ENCODE measurements at regions not wholly inside any gene's neighbourhood (a gene's known extent, or its start where the extent isn't known, plus 50 kb on each side); places are given as distances from the start of the nearest gene placed in this dataset.

GRCh38 chr5:3843706-3844105 lies 248.1 kb downstream of the IRX1 start:
- TF ChIP-seq POLR2AphosphoS5 (IDR thresholded peaks at IDR 0.05; ENCODE audit: low read depth) = no peak
- no peak for TF ChIP-seq CTCF (IDR thresholded peaks at IDR 0.05; ENCODE audit: insufficient read depth, low read length)
- TF ChIP-seq GABPA (IDR thresholded peaks at IDR 0.05; ENCODE audit: low read depth) = no peak
- no peak overlapping the region for H3K4me3 ChIP-seq (replicated peaks; ENCODE audit: insufficient read depth, low read length)
- no peak for DNase-seq (ENCODE audit: low read depth in 1 of 2, low spot score in 1 of 2)
- no peak overlapping the region for H3K27ac ChIP-seq (replicated peaks)
- H3K27me3 ChIP-seq (ENCODE audit: insufficient read depth, poor library complexity, severe bottlenecking) = no peaks in the 10 kb centered on the region

GRCh38 chr5:3844266-3844665 lies 248.6 kb downstream of the IRX1 start:
- Histone ChIP-seq H3K4me3 (replicated peaks; ENCODE audit: insufficient read depth, low read length) (no peak overlapping the region), H3K27me3 (ENCODE audit: insufficient read depth, poor library complexity, severe bottlenecking) (no peaks in the 10 kb centered on the region), H3K27ac (replicated peaks) (no peak overlapping the region)
- DNase-seq (ENCODE audit: low read depth in 1 of 2, low spot score in 1 of 2) = no peak
- no peak for TF ChIP-seq POLR2AphosphoS5 (IDR thresholded peaks at IDR 0.05; ENCODE audit: low read depth)
- no peak for TF ChIP-seq SPI1 (IDR thresholded peaks at IDR 0.05; ENCODE audit: borderline replicate concordance, low read depth)
- TF ChIP-seq CTCF (IDR thresholded peaks at IDR 0.05; ENCODE audit: insufficient read depth, low read length) = no peak
- no peak for TF ChIP-seq GABPA (IDR thresholded peaks at IDR 0.05; ENCODE audit: low read depth)

- H3K27me3 ChIP-seq (ENCODE audit: insufficient read depth, poor library complexity, severe bottlenecking) = no peaks in the 10 kb centered on the region
- no peak for DNase-seq (ENCODE audit: low read depth in 1 of 2, low spot score in 1 of 2)
- TF ChIP-seq REST (IDR thresholded peaks at IDR 0.05; ENCODE audit: insufficient replicate concordance, low read depth) (no peak), POLR2AphosphoS5 (IDR thresholded peaks at IDR 0.05; ENCODE audit: low read depth) (no peak), CTCF (IDR thresholded peaks at IDR 0.05; ENCODE audit: insufficient read depth, low read length) (no peak), SPI1 (IDR thresholded peaks at IDR 0.05; ENCODE audit: borderline replicate concordance, low read depth) (no peak), GABPA (IDR thresholded peaks at IDR 0.05; ENCODE audit: low read depth) (no peak)
- no peak overlapping the region for H3K4me3 ChIP-seq (replicated peaks; ENCODE audit: insufficient read depth, low read length)
- no peak overlapping the region for H3K27ac ChIP-seq (replicated peaks)
Observed at GRCh38 chr5:3845230-3845629, 249.6 kb downstream of the IRX1 start.

GRCh38 chr5:3852161-3852916 lies 256.7 kb downstream of the IRX1 start:
- Histone ChIP-seq H3K27me3 (ENCODE audit: insufficient read depth, poor library complexity, severe bottlenecking) (no peaks in the 10 kb centered on the region), H3K4me3 (replicated peaks; ENCODE audit: insufficient read depth, low read length) (no peak overlapping the region), H3K27ac (replicated peaks) (no peak overlapping the region)
- no peak for DNase-seq (ENCODE audit: low read depth in 1 of 2, low spot score in 1 of 2)
- TF ChIP-seq POLR2AphosphoS5 (IDR thresholded peaks at IDR 0.05; ENCODE audit: low read depth) = no peak
- no peak for TF ChIP-seq REST (IDR thresholded peaks at IDR 0.05; ENCODE audit: insufficient replicate concordance, low read depth)
- no peak for TF ChIP-seq CTCF (IDR thresholded peaks at IDR 0.05; ENCODE audit: insufficient read depth, low read length)
- TF ChIP-seq SPI1 (IDR thresholded peaks at IDR 0.05; ENCODE audit: borderline replicate concordance, low read depth) = no peak
- TF ChIP-seq GABPA (IDR thresholded peaks at IDR 0.05; ENCODE audit: low read depth) = no peak
